Activated CD8-positive, alpha-beta T cell treated with anti-CD3 and anti-CD28 coated beads for 36 hours (primary cell): ENCODE measurements at regions not wholly inside any gene's neighbourhood (a gene's known extent, or its start where the extent isn't known, plus 50 kb on each side); places are given as distances from the start of the nearest gene placed in this dataset.

Source experiments
- ATAC-seq: fragments of 200-7000 bp; cut with Tn5 transposase; one replicate; pipeline ENCODE4 v1.10.0; 2021; ENCODE audit warnings: mild to moderate bottlenecking, moderate library complexity
- CTCF ChIA-PET: fragments of 350-600 bp; sonication (Branson Sonifier 250); formaldehyde crosslinking; loops from one replicate; lab custom pipeline; 2021; ENCODE audit warnings: antibody characterized with exemption; lab: Charles Lee
- POLR2A ChIA-PET: fragments of 350-600 bp; sonication (Branson Sonifier 250); formaldehyde crosslinking; loops from one replicate; lab custom pipeline; 2021; ENCODE audit warnings: antibody characterized with exemption; lab: Charles Lee
- DNase-seq: peaks from one replicate; pipeline ENCODE4 v3.0.0-alpha.2; 2020
- H3K27ac Mint-ChIP-seq: one replicate; pipeline ENCODE4 v1.8.0; 2021; ENCODE audit warnings: mild to moderate bottlenecking, mixed read lengths
- H3K27me3 Mint-ChIP-seq: one replicate; pipeline ENCODE4 v1.8.0; 2021; ENCODE audit warnings: mixed read lengths
- H3K36me3 Mint-ChIP-seq: one replicate; pipeline ENCODE4 v1.8.0; 2021; ENCODE audit warnings: low read depth, mixed read lengths
- H3K4me1 Mint-ChIP-seq: one replicate; pipeline ENCODE4 v1.8.0; 2021; ENCODE audit warnings: low read depth, mixed read lengths
- H3K4me3 Mint-ChIP-seq: one replicate; pipeline ENCODE4 v1.8.0; 2021; ENCODE audit warnings: mild to moderate bottlenecking, moderate library complexity, mixed read lengths
- H3K9me3 Mint-ChIP-seq: one replicate; pipeline ENCODE4 v1.8.0; 2021; ENCODE audit warnings: mixed read lengths
- intact Hi-C: fragments of 100-400 bp; cut with micrococcal nuclease; formaldehyde crosslinking; loops from one replicate; pipeline ENCODE4 v1.10.0; 2022
- TF ChIP-seq, protein P1 (sequence below): fragments of 200-600 bp; IDR thresholded peaks from one replicate; pipeline ENCODE4 v1.8.0; 2022; ENCODE audit warnings: antibody characterized with exemption, mild to moderate bottlenecking

DNA sequence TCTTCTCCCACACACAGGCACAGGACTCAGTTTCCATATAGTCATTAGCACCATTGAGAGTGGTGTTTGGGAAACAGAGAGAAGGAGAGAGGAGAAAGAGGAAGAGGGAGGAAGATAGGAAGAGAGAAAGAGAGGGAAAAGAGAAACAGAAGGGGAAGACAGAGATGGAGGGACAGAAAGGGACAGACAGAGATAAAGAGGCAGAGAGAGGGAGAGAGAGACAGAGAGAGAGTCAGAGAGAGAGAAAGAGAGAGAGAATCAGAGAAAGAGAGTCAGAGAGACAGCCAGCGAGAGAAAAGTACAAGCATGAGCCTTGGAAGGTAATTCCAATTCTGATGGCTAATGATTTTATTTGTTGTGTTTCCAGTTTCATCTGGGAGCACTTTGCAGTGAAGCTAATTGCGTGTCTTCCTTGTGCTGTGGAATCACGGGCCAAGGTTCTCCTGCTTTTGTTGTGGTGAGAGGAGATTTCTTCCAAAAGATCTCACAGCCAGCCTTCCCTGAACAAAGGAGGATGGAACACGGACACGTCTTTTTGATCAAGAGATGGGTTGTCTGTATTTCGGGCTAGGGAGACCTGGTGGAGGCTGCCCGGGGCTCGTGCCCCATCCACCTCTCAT, 153.6 kb upstream of the TWIST2 start:
- no peak overlapping the region for H3K4me3 Mint-ChIP-seq
- POLR2A ChIA-PET = no interaction called here

DNA sequence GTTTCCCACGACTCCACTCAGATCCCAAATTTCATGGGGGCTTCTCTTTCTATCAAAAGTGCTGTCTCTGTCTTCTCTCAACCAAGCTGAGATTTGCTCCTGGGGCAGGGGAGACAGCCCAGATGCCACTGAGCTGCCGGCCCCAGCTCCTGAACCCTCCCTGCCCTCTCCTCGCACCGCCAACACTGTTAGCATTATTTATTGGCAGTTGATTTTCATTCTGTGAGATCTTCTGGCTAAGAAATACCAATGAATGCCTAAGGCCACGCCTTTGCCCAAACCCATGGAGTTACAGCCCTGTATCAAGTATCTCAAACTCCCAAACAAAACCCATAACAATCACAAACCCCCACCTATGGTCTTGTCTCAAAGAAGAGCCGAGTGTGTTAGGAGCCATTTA, 153.0 kb upstream of the TWIST2 start:
- DNase-seq (no peak), ATAC-seq (no peak)
- CTCF ChIA-PET = no interaction called here
- no peaks in the 10 kb centered on the region for H3K9me3 Mint-ChIP-seq
- TF ChIP-seq, protein P1, sequence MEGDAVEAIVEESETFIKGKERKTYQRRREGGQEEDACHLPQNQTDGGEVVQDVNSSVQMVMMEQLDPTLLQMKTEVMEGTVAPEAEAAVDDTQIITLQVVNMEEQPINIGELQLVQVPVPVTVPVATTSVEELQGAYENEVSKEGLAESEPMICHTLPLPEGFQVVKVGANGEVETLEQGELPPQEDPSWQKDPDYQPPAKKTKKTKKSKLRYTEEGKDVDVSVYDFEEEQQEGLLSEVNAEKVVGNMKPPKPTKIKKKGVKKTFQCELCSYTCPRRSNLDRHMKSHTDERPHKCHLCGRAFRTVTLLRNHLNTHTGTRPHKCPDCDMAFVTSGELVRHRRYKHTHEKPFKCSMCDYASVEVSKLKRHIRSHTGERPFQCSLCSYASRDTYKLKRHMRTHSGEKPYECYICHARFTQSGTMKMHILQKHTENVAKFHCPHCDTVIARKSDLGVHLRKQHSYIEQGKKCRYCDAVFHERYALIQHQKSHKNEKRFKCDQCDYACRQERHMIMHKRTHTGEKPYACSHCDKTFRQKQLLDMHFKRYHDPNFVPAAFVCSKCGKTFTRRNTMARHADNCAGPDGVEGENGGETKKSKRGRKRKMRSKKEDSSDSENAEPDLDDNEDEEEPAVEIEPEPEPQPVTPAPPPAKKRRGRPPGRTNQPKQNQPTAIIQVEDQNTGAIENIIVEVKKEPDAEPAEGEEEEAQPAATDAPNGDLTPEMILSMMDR = no peak
- H3K27ac Mint-ChIP-seq = no peak overlapping the region
- POLR2A ChIA-PET = no interaction called here
- H3K27me3 Mint-ChIP-seq = no peaks in the 10 kb centered on the region
- intact Hi-C loops = no loop called here
- H3K4me1 Mint-ChIP-seq = no peaks in the 10 kb centered on the region
- H3K36me3 Mint-ChIP-seq = no peaks in the 10 kb centered on the region
- H3K4me3 Mint-ChIP-seq = no peak overlapping the region

More for the DNA sequence above, 153.6 kb upstream of the TWIST2 start:
- Mint-ChIP-seq H3K9me3 (no peaks in the 10 kb centered on the region), H3K4me1 (no peaks in the 10 kb centered on the region), H3K27ac (no peak overlapping the region), H3K27me3 (no peaks in the 10 kb centered on the region), H3K36me3 (no peaks in the 10 kb centered on the region)
- intact Hi-C loops = no loop called here
- no peak for ATAC-seq
- CTCF ChIA-PET = no interaction called here
- no peak for DNase-seq
- TF ChIP-seq, protein P1 = no peak

- CTCF ChIA-PET = no interaction called here
- TF ChIP-seq, protein P1 = no peak
- no peaks in the 10 kb centered on the region for H3K27me3 Mint-ChIP-seq
- ATAC-seq (no peak), DNase-seq (no peak)
- POLR2A ChIA-PET = no interaction called here
- no peak overlapping the region for H3K27ac Mint-ChIP-seq
- intact Hi-C loops = no loop called here
- H3K4me1 Mint-ChIP-seq = no peaks in the 10 kb centered on the region
- H3K4me3 Mint-ChIP-seq = no peak overlapping the region
- no peaks in the 10 kb centered on the region for H3K9me3 Mint-ChIP-seq
- H3K36me3 Mint-ChIP-seq = no peaks in the 10 kb centered on the region
Observed at GRCh38 chr2:238695538-238695937, 152.3 kb upstream of the TWIST2 start.

DNA sequence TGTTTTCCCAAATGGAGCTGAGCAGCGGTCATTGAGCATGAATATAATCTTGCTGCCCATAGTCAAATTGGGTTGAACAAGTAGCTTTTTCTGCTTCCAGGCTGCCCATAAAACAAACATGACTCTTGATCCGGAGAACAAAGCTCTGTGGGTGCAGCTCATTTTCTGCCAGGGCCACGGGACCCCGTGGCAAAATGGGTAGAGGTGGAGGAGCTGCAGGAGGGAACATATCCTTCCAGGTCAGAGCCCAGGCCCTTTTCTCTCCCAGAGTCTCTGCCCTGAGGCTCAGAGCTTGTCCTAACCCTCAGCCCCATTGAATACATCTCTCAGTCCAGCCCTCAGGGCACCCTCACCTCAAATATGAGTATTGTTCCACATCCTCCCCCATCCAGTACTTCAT, 151.6 kb upstream of the TWIST2 start:
- Mint-ChIP-seq H3K36me3 (no peaks in the 10 kb centered on the region), H3K27me3 (no peaks in the 10 kb centered on the region), H3K27ac (no peak overlapping the region), H3K4me1 (no peaks in the 10 kb centered on the region), H3K9me3 (no peaks in the 10 kb centered on the region), H3K4me3 (no peak overlapping the region)
- CTCF ChIA-PET = interaction anchor here (1.6 kb wide), 1 partner anchor 10 kb away, joined by 3 read pairs; no protein-coding TSS in a partner anchor
- intact Hi-C loops = no loop called here
- DNase-seq = no peak
- TF ChIP-seq, protein P1 = no peak
- POLR2A ChIA-PET = no interaction called here
- ATAC-seq = no peak

GRCh38 chr2:238696786-238697185, 151.1 kb upstream of the TWIST2 start:
- TF ChIP-seq, protein P1 = no peak
- CTCF ChIA-PET = interaction anchor here (1.6 kb wide), 1 partner anchor 10 kb away, joined by 3 read pairs; no protein-coding TSS in a partner anchor
- Mint-ChIP-seq H3K4me1 (no peaks in the 10 kb centered on the region), H3K27me3 (no peaks in the 10 kb centered on the region), H3K9me3 (no peaks in the 10 kb centered on the region), H3K27ac (no peak overlapping the region), H3K4me3 (no peak overlapping the region), H3K36me3 (no peaks in the 10 kb centered on the region)
- DNase-seq (no peak), ATAC-seq (no peak)
- POLR2A ChIA-PET = no interaction called here
- intact Hi-C loops = no loop called here
